ENCODE measurements at regions not wholly inside any gene's neighbourhood (a gene's known extent, or its start where the extent isn't known, plus 50 kb on each side); places are given as distances from the start of the nearest gene placed in this dataset.

DNA sequence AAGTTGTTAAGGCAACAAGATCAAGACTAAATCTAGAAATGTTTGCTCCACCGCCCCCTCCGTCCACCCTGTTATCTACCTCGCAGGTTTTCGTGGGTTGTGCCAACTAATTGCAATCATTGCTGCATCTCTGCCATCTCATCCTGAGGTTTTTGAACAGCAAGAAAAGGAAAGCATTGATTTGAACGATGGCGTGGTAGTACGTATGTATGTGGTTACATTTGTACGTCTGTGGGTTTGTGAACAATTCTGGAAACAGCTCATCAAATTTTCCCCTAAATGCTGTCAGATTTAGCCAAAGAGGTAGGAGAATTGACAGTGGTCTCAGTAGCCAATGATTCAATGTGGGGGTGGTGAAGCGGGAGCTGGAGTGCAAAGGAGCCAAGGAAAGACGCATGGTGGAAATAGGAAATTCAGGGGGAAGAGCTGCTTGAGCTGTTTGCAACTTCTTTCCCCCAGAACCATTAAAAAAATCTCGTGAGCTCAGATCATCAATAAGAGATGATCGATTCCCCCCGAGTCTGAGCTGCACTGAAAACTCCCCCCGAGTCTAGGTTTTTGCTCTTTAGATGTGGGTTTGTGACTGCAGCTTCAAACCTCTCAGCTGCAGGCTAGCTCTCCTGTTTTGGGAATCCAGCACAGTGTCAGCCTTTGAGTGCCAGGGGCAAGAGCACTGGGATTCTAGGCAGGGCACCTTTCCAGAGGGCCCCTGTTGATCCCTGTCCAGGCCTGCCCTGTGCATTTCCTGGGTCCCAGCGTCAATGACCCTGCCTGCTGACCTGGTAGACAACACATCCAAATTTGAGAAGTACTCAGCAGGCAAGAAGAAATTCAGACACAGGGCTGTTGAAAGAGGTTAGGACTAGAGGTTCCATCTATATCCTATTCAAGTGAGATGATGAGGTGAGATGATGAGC lies 72.6 kb upstream of the LY86 start:
- intact Hi-C loops (cut with micrococcal nuclease) = no loop called here
- DNase-seq (no peak), ATAC-seq (no peak)

DNA sequence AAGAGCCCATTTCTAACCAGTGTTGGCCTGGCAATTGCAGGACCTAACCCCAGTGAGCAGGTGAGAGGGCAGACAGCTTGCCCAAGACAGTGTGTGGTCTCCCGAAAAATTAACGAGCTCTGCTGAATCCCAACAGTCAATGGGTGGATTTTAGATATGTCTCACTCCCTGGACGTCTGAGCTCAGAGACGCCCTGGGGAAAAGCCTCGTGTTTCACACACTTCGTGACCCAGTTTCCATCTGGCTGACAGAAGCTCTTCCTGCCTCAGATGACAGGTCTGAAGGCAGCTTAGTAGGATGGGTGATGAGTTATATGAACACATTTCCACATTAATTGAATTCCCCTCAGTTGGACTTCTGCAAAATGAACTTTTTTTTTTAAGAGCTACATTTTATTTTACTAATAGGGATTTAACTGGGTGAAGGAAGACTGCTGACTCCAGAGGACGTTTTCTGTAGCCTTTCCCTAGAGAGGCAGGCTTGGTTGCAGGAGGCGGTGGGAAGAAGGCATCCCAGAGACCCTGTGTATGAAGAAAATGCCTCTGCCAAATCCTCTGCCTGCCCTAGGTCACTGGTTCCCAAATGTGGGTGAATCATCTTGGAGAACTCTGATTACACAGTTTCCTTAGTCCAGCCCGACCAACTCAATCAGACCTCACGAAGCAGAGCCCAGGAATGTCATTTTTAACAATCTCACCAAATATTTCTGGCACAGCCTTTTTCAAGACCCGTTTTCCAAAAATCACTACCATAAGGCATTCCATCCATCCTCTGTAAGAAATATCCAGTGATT lies 71.7 kb upstream of the LY86 start:
- peak; percentile 35 for DNase-seq
- peak; percentile 83 for ATAC-seq
- intact Hi-C loops (cut with micrococcal nuclease) = no loop called here

DNA sequence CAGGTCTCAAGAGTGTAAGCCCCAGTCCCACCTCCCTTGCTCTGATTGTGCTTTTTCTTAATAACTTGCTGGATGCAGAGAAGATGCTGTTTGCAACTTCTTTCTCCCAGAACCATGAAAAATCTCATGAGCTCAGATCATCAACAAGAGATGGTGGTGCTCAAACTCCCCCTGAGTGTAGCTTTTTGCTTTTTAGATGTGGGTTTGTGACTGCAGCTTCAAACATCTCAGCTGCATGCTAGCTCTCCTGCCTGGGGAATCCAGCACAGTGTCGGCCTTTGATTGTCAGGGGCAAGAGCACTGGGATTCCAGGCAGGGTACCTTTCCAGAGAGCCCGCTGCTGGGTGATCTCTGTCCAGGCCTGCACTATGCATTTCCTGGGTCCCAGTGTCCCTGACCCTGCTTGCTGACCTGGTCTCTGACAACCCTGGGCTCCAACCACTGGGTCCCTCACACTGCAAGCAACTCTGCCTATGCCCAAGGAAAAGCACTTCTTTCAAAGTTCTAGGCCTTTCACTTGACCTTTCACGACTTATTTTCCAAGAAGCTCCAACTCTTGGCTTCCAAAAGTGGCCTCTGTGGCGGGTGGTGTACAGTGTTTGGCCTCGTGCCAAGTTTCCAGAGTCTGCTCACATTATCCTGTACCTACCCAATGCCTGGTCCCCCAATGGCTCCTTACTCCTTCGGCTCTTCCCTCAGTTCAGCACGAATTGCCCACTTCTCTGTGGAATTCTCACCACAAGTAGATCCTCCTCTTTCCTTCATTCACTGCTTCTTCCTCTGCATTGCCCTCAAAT lies 69.7 kb upstream of the LY86 start:
- no peak for DNase-seq
- ATAC-seq = no peak
- intact Hi-C loops (cut with micrococcal nuclease) = no loop called here

DNA sequence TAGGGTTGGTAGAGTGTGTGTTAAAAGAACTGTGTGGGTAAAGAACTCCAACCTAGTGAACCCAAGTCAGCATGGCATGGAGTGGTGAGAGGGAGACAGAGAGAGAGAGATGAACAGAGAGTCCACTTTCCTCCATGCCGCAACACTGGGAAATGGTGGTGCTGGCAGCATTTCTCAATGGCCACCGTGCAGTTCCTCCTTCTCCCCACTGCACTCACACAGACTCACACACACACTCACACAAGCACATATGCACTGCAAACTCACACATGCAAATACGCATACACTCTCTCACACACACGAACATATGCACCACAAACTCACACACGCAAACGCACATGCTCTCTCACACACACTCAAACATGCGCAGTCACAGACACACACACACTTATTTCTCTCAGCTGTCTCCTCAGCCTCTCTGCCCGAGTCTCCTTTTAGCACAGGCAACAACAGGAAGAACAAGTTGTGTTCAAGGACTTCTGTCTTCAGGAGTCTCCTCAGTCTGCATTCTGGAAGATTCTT lies 66.5 kb upstream of the LY86 start:
- intact Hi-C loops (cut with micrococcal nuclease) = no loop called here
- no peak for ATAC-seq

DNA sequence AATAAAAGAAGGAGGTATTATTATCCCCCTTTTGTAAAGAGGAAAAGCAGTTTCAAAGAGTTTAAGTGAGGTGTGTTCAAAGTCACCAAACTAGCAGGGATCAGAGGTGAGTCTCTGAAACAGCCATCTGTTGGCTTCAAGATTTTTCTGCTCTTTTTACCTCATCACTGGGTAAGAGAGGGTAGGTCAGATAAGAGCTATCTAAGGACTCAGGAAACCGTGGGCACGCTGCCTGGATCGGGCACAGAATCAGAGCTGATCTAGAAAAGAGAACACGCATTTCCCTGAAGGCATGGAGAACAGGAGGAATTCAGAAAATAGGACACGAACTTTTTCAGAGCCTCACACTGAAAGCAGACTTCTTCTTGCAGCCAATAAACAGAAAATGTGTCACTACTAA lies 65.8 kb upstream of the LY86 start:
- DNase-seq = no peak
- intact Hi-C loops (cut with micrococcal nuclease) = no loop called here
- ATAC-seq = no peak

More for the DNA sequence above, 66.5 kb upstream of the LY86 start:
- no peak for DNase-seq

GRCh38 chr6:6524951-6525350 lies 63.6 kb upstream of the LY86 start:
- DNase-seq (no peak), ATAC-seq (no peak)
- intact Hi-C loops (cut with micrococcal nuclease) = no loop called here

- DNase-seq = no peak
- intact Hi-C loops (cut with micrococcal nuclease) = no loop called here
- ATAC-seq = no peak
Observed at GRCh38 chr6:6525933-6526332, 62.6 kb upstream of the LY86 start.

DNA sequence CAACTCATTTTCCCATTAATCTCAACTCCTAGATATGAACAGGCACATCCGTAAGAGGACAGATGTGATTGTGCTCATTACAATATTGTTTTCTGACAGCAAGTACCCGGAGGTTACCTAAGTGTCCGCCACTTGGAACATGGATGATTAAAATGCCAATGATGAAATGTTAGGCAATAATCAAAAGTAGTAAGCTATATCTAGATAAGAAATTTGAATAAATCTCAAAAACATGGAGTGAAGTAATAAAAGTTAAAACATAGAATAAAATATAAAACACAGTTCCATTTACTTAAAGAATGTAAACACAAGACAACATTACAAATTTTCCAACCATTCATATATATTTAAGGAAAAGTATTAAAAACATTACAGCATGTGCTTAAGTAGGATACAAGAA lies 59.2 kb upstream of the LY86 start:
- intact Hi-C loops (cut with micrococcal nuclease) = no loop called here
- ATAC-seq = no peak
- no peak for DNase-seq

DNA sequence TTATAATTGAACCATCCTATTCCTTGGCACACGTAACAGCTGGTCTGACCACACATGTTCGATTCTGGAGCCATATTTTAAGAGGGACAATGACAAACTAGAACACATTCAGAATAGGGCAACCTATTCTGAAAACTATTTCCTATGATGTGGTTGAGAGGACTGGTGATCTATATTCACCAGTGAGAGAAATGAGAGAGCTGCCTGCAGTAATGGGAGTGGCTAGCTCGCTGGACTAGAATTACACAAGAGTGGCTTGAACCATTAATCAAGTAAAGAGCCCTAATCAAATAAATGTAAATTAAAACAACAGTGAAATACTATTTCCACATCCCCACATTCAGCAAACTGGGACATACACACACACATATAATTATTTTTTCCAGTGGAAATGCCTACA lies 55.3 kb upstream of the LY86 start:
- DNase-seq = no peak
- intact Hi-C loops (cut with micrococcal nuclease) = no loop called here
- ATAC-seq = no peak

- no peak for ATAC-seq
- no peak for DNase-seq
- intact Hi-C loops (cut with micrococcal nuclease) = no loop called here
Observed at GRCh38 chr6:6534399-6534798, 54.1 kb upstream of the LY86 start.

DNA sequence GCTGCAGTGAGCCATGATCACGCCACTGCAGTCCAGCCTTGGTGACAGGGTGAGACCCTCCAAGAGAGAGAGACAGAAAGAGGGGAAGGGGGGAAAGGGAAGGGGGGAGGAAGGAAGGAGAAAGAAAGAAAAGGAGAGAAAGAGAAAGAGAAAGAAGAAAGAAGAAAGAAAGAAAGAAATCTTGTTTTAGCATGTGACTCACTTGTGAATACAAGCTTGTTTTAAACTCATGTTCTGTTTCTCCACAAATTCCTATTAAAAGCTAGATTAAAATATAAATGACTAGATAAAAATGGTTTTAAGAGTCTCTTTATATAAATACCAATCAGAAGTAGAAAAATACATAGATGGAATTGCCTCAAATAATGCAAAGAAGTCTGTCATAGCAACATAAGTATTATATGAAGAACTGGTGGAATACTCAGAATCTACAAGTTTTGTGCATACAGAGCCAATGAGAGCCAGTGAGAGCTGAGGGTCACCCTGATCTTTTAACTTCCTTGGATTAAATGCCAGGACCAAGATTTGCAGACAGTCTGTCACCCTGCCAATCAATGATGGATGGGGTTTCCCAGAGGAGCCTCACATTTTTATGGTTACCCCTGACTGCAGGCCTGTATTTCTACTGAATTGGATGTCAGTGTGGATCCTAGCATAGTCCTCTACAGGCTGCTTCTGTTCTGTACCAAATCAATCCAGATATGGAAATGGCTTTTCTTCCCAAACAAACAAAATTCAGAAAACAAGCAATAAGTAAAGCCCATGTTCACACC lies 50.8 kb upstream of the LY86 start:
- intact Hi-C loops (cut with micrococcal nuclease) = no loop called here
- DNase-seq (no peak), ATAC-seq (no peak)

DNA sequence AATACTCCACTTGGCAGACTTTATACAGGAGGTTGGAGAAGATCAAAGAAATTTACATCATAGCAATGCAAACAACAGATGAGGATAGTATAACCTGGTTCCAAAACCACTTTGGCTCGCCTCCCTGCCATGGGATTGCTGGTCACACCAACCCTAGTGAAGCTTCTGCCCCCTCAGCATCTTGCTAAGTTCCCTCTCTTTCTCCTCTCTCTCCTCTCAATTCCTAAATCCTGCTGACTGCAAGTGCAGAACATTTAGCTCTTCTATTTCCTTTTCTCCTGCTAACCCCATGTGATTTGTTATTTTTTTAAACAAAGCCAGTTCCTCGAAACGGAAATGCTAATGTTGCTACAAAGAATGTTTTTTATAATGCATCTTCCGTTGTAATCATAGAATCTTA lies 50.3 kb upstream of the LY86 start:
- intact Hi-C loops (cut with micrococcal nuclease) = no loop called here
- DNase-seq = no peak
- peak; percentile 82 for ATAC-seq
